Gastroesophageal sphincter (tissue), 2 donors: ENCODE measurements at regions not wholly inside any gene's neighbourhood (a gene's known extent, or its start where the extent isn't known, plus 50 kb on each side); places are given as distances from the start of the nearest gene placed in this dataset.

Experiments used
- EP300 ChIP-seq: sonication (generic); formaldehyde crosslinking; IDR thresholded peaks from one replicate; pipeline ENCODE4 v1.6.1; 2017; ENCODE audit warnings: antibody characterized with exemption, mild to moderate bottlenecking
- POLR2A ChIP-seq, 2 donors: fragments of 450-650 bp; IDR thresholded peaks; one replicate each; pipeline ENCODE4 v1.6.1; 2017; ENCODE audit warnings: antibody characterized with exemption in 2 of 2, mild to moderate bottlenecking in 2 of 2, moderate library complexity in 1 of 2

DNA sequence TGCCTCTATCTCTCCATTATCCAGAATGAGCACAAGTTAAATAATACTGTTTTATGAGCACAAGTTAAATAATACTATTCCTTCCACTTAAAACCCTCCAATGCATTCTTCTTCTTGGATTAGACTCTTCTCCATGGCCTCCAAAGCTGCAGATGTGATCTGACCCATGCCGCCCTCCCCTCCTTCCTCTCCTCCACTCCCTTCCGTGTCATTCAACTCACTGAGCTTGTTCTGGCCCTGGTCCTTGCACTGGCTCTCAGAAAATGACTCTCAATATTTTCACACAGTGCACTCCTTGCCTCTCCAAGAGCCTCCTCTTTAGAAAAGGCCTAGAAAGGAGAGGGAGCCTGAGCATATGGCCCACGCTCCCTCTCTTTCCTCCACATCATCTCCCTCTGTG lies 125.0 kb upstream of the CD93 start:
- no peak for TF ChIP-seq EP300
- TF ChIP-seq POLR2A (IDR thresholded peaks at IDR 0.05): no peak
